WTC11 (cell line): ENCODE measurements at regions not wholly inside any gene's neighbourhood (a gene's known extent, or its start where the extent isn't known, plus 50 kb on each side); places are given as distances from the start of the nearest gene placed in this dataset.
"Not testable (repeated sequence)": the region's sequence is repeated elsewhere in the genome, so short reads cannot be mapped to it uniquely, and the experiment has no call there.

Source experiments
- RELA ChIP-seq: sonication (generic); formaldehyde crosslinking; IDR thresholded peaks from 2 replicates; pipeline ENCODE4 v1.8.1; 2022; ENCODE audit warnings: missing genetic modification reagents, mild to moderate bottlenecking, borderline replicate concordance
- TF ChIP-seq, protein P1 (sequence below): sonication (generic); formaldehyde crosslinking; IDR thresholded peaks from 2 replicates; pipeline ENCODE4 v1.8.0; 2022; ENCODE audit warnings: mild to moderate bottlenecking, missing genetic modification reagents

DNA sequence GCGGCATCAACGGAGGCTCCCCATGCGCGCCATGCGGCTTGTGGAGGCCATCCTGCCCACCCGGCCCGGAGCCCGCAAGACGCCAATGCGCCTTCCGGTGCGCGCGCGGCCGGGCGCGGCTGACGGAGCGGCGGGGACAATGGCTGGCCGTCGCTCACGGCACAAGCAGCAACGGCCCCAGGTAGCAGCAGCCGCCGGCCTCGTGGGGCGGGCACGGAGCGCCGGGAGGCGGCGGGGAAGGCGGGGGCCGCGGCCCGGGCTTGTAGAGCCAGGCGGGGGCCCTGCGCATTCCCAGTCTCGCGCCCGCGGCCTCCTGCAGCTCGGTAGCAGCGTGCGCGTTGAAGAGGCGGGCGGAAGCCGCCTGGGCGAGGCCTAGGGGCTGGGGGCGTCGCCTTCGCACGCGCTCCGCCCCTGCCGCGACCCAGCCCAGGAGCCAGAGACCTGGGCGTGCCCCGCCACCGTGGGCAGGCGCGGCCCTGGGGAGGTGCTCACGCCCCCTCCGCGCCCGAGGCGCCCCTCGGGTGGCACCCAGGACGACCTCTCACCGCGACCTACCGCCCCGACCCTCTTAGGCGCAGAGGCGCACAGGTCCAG, 207.1 kb upstream of the PRKX start:
- TF ChIP-seq, protein P1, sequence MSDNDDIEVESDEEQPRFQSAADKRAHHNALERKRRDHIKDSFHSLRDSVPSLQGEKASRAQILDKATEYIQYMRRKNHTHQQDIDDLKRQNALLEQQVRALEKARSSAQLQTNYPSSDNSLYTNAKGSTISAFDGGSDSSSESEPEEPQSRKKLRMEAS (CRISPR knock-in tag): not testable (repeated sequence)
- TF ChIP-seq RELA (CRISPR knock-in tag): not testable (repeated sequence)
